ENCODE measurements at regions not wholly inside any gene's neighbourhood (a gene's known extent, or its start where the extent isn't known, plus 50 kb on each side); places are given as distances from the start of the nearest gene placed in this dataset.

GRCh38 chr12:113673458-113674238, 202.0 kb upstream of the LHX5 start:
- no peaks in the 10 kb centered on the region for H3K4me1 Mint-ChIP-seq
- ChIA-PET CTCF (no interaction called here), POLR2A (no interaction called here)
- intact Hi-C loops (cut with micrococcal nuclease) = no loop called here
- TF ChIP-seq, protein P1, sequence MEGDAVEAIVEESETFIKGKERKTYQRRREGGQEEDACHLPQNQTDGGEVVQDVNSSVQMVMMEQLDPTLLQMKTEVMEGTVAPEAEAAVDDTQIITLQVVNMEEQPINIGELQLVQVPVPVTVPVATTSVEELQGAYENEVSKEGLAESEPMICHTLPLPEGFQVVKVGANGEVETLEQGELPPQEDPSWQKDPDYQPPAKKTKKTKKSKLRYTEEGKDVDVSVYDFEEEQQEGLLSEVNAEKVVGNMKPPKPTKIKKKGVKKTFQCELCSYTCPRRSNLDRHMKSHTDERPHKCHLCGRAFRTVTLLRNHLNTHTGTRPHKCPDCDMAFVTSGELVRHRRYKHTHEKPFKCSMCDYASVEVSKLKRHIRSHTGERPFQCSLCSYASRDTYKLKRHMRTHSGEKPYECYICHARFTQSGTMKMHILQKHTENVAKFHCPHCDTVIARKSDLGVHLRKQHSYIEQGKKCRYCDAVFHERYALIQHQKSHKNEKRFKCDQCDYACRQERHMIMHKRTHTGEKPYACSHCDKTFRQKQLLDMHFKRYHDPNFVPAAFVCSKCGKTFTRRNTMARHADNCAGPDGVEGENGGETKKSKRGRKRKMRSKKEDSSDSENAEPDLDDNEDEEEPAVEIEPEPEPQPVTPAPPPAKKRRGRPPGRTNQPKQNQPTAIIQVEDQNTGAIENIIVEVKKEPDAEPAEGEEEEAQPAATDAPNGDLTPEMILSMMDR (IDR thresholded peaks at IDR 0.05) = no peak
- H3K27me3 Mint-ChIP-seq = peaks cover 27% of the 10 kb centered on the region
- no peak overlapping the region for H3K27ac Mint-ChIP-seq
- H3K36me3 Mint-ChIP-seq (ENCODE audit: low read depth) = no peaks in the 10 kb centered on the region
- ATAC-seq (ENCODE audit: low read depth) (no peak), DNase-seq (no peak)
- H3K4me3 Mint-ChIP-seq = no peak overlapping the region
- no peaks in the 10 kb centered on the region for H3K9me3 Mint-ChIP-seq

- Mint-ChIP-seq H3K4me3 (no peak overlapping the region), H3K9me3 (no peaks in the 10 kb centered on the region), H3K4me1 (no peaks in the 10 kb centered on the region), H3K27ac (no peak overlapping the region), H3K36me3 (ENCODE audit: low read depth) (no peaks in the 10 kb centered on the region), H3K27me3 (peaks cover 33% of the 10 kb centered on the region)
- CTCF ChIA-PET = no interaction called here
- DNase-seq (no peak), ATAC-seq (ENCODE audit: low read depth) (no peak)
- POLR2A ChIA-PET = no interaction called here
- intact Hi-C loops (cut with micrococcal nuclease) = no loop called here
- TF ChIP-seq, protein P1 (IDR thresholded peaks at IDR 0.05) = no peak
These were observed 199.1 kb upstream of the LHX5 start for GRCh38 chr12:113670742-113671141.

DNA sequence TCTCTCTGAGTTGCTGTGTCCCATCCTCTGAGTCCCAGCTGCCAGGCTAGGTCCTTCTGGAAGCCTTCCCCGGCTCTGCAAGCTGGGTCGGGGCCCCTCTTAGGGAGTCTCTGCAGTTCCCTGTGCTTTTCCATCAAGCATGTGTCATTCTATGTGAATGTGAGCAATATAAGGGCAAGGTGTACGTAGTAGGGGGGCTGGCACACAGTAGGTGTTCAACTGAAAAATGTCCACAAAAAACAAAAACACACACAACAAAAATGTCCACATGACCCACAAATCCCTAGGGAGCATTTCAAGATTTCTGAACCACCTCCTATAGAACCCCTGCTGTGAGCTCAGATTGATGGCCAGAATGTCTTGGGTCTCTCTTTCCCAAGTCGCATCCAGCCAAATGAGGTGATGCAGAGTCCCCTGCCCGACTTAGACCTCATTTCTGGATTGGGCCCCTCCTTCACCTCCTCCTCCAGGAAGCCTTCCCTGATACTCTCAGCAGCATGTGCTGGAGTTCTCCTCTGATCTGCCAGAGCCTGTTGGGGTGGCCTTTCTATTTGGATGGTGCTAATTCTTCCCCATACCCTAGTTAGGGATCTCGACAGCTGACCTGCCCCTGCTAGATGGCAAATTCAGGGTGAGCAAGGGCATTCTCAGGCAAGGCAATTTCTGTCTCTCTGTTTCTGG, 196.1 kb upstream of the LHX5 start:
- no peak for ATAC-seq (ENCODE audit: low read depth)
- H3K4me1 Mint-ChIP-seq = no peaks in the 10 kb centered on the region
- no peaks in the 10 kb centered on the region for H3K36me3 Mint-ChIP-seq (ENCODE audit: low read depth)

GRCh38 chr12:113667095-113667494, 195.4 kb upstream of the LHX5 start:
- Mint-ChIP-seq H3K36me3 (ENCODE audit: low read depth) (no peaks in the 10 kb centered on the region), H3K9me3 (no peaks in the 10 kb centered on the region), H3K27ac (no peak overlapping the region), H3K4me1 (no peaks in the 10 kb centered on the region), H3K27me3 (peaks cover 34% of the 10 kb centered on the region), H3K4me3 (no peak overlapping the region)
- POLR2A ChIA-PET = no interaction called here
- DNase-seq (no peak), ATAC-seq (ENCODE audit: low read depth) (no peak)
- intact Hi-C loops (cut with micrococcal nuclease) = no loop called here
- TF ChIP-seq, protein P1 (IDR thresholded peaks at IDR 0.05) = no peak
- CTCF ChIA-PET = no interaction called here

More for the DNA sequence above, 196.1 kb upstream of the LHX5 start:
- no peaks in the 10 kb centered on the region for H3K9me3 Mint-ChIP-seq
- TF ChIP-seq, protein P1 (IDR thresholded peaks at IDR 0.05) = no peak
- peaks cover 32% of the 10 kb centered on the region for H3K27me3 Mint-ChIP-seq
- POLR2A ChIA-PET = no interaction called here
- DNase-seq = no peak
- CTCF ChIA-PET = no interaction called here
- no peak overlapping the region for H3K27ac Mint-ChIP-seq
- H3K4me3 Mint-ChIP-seq = no peak overlapping the region
- intact Hi-C loops (cut with micrococcal nuclease) = no loop called here

DNA sequence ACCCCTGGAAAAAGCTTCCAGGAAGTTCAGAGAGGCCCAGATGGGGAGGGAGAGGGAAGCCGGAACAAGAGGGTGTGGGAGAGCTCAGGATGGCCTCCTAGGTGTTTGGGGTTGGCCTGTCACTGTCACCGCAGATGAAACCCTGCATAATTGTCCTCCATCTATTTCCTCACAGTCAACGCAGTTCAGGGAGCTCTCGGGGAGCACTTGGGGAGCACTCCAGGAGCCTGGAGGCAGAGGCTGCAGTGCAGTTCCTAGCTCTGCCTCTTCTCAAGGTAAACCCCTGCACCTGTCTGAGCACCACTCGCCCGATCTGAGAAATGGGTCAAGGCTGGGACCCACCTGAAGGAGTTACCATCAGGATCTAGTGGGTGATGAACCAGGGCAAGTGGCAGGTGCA, 194.6 kb upstream of the LHX5 start:
- no peak overlapping the region for H3K27ac Mint-ChIP-seq
- H3K36me3 Mint-ChIP-seq (ENCODE audit: low read depth) = no peaks in the 10 kb centered on the region
- ChIA-PET CTCF (no interaction called here), POLR2A (no interaction called here)
- TF ChIP-seq, protein P1 (IDR thresholded peaks at IDR 0.05) = no peak
- H3K4me1 Mint-ChIP-seq = no peaks in the 10 kb centered on the region
- intact Hi-C loops (cut with micrococcal nuclease) = no loop called here
- peaks cover 34% of the 10 kb centered on the region for H3K27me3 Mint-ChIP-seq
- H3K9me3 Mint-ChIP-seq = no peaks in the 10 kb centered on the region
- ATAC-seq (ENCODE audit: low read depth) (no peak), DNase-seq (no peak)
- no peak overlapping the region for H3K4me3 Mint-ChIP-seq

Measured in activated B cell treated with CpG ODN at 0.5 μM for 24 hours (primary cell).